ENCODE measurements at regions not wholly inside any gene's neighbourhood (a gene's known extent, or its start where the extent isn't known, plus 50 kb on each side); places are given as distances from the start of the nearest gene placed in this dataset.

- Mint-ChIP-seq H3K4me1 (ENCODE audit: low read depth, unreplicated experiment) (peaks cover 2% of the 10 kb centered on the region), H3K27me3 (ENCODE audit: low read depth, unreplicated experiment) (no peaks in the 10 kb centered on the region), H3K4me3 (ENCODE audit: unreplicated experiment) (no peak overlapping the region), H3K27ac (ENCODE audit: unreplicated experiment) (no peak overlapping the region), H3K36me3 (ENCODE audit: low read depth, unreplicated experiment) (no peaks in the 10 kb centered on the region), H3K9me3 (ENCODE audit: unreplicated experiment) (no peaks in the 10 kb centered on the region)
- H2AFZ ChIP-seq (ENCODE audit: low read depth, low read length): no peak overlapping the region
- H3K4me1 ChIP-seq (ENCODE audit: insufficient read depth, low read length): no peaks in the 10 kb centered on the region
- H3K27ac ChIP-seq (ENCODE audit: low read depth, low read length): no peak overlapping the region
- H3K79me2 ChIP-seq (ENCODE audit: insufficient read depth, low read length): no peaks in the 10 kb centered on the region
- no peaks in the 10 kb centered on the region for H3K27me3 ChIP-seq (ENCODE audit: insufficient read depth, low read length)
- no peak overlapping the region for H3K9ac ChIP-seq (ENCODE audit: low read length)
- H3K9me3 ChIP-seq (ENCODE audit: insufficient read depth, low read depth, low read length): no peaks in the 10 kb centered on the region
- DNase-seq (ENCODE audit: low read depth) (peak; percentile 13), FAIRE-seq (no peak)
- no peaks in the 10 kb centered on the region for H3K36me3 ChIP-seq (ENCODE audit: insufficient read depth, low read length)
- no peaks in the 10 kb centered on the region for H4K20me1 ChIP-seq (ENCODE audit: insufficient read depth, low read length)
- H3K4me2 ChIP-seq (ENCODE audit: low read length): no peak overlapping the region
- TF ChIP-seq EZH2 (IDR thresholded peaks at IDR 0.05; ENCODE audit: insufficient read depth, low read length) (no peak), CTCF (IDR thresholded peaks at IDR 0.05; ENCODE audit: insufficient read depth, low read depth, low read length) (no peak)
- no peak overlapping the region for H3K4me3 ChIP-seq (ENCODE audit: insufficient read depth, low read depth, low read length)
Measured at GRCh38 chr1:88311907-88312306, 372.2 kb upstream of the PKN2 start.

- no peak overlapping the region for H3K27ac Mint-ChIP-seq (ENCODE audit: unreplicated experiment)
- FAIRE-seq: no peak
- no peak overlapping the region for H2AFZ ChIP-seq (ENCODE audit: low read depth, low read length)
- H3K27me3 Mint-ChIP-seq (ENCODE audit: low read depth, unreplicated experiment): no peaks in the 10 kb centered on the region
- no peak overlapping the region for H3K9ac ChIP-seq (ENCODE audit: low read length)
- no peaks in the 10 kb centered on the region for H4K20me1 ChIP-seq (ENCODE audit: insufficient read depth, low read length)
- no peaks in the 10 kb centered on the region for H3K27me3 ChIP-seq (ENCODE audit: insufficient read depth, low read length)
- no peaks in the 10 kb centered on the region for H3K9me3 ChIP-seq (ENCODE audit: insufficient read depth, low read depth, low read length)
- no peaks in the 10 kb centered on the region for H3K36me3 Mint-ChIP-seq (ENCODE audit: low read depth, unreplicated experiment)
- TF ChIP-seq CTCF (IDR thresholded peaks at IDR 0.05; ENCODE audit: insufficient read depth, low read depth, low read length) (no peak), EZH2 (IDR thresholded peaks at IDR 0.05; ENCODE audit: insufficient read depth, low read length) (no peak)
- no peak for DNase-seq (ENCODE audit: low read depth)
- H3K4me1 ChIP-seq (ENCODE audit: insufficient read depth, low read length): no peaks in the 10 kb centered on the region
- H3K4me1 Mint-ChIP-seq (ENCODE audit: low read depth, unreplicated experiment): no peaks in the 10 kb centered on the region
- H3K36me3 ChIP-seq (ENCODE audit: insufficient read depth, low read length): no peaks in the 10 kb centered on the region
- H3K79me2 ChIP-seq (ENCODE audit: insufficient read depth, low read length): no peaks in the 10 kb centered on the region
- no peak overlapping the region for H3K4me3 ChIP-seq (ENCODE audit: insufficient read depth, low read depth, low read length)
- H3K4me2 ChIP-seq (ENCODE audit: low read length): no peak overlapping the region
- H3K27ac ChIP-seq (ENCODE audit: low read depth, low read length): no peak overlapping the region
- H3K4me3 Mint-ChIP-seq (ENCODE audit: unreplicated experiment): no peak overlapping the region
- no peaks in the 10 kb centered on the region for H3K9me3 Mint-ChIP-seq (ENCODE audit: unreplicated experiment)
Measured at GRCh38 chr1:88317396-88317795, 366.7 kb upstream of the PKN2 start.

GRCh38 chr1:88318740-88319139, 365.3 kb upstream of the PKN2 start:
- FAIRE-seq: no peak
- Mint-ChIP-seq H3K27me3 (ENCODE audit: low read depth, unreplicated experiment) (no peaks in the 10 kb centered on the region), H3K27ac (ENCODE audit: unreplicated experiment) (no peak overlapping the region), H3K9me3 (ENCODE audit: unreplicated experiment) (peaks cover 2% of the 10 kb centered on the region), H3K4me1 (ENCODE audit: low read depth, unreplicated experiment) (no peaks in the 10 kb centered on the region), H3K4me3 (ENCODE audit: unreplicated experiment) (no peak overlapping the region), H3K36me3 (ENCODE audit: low read depth, unreplicated experiment) (no peaks in the 10 kb centered on the region)
- DNase-seq (ENCODE audit: low read depth): no peak
- Histone ChIP-seq H3K4me3 (ENCODE audit: insufficient read depth, low read depth, low read length) (no peak overlapping the region), H3K4me1 (ENCODE audit: insufficient read depth, low read length) (no peaks in the 10 kb centered on the region), H3K9ac (ENCODE audit: low read length) (no peak overlapping the region), H3K27me3 (ENCODE audit: insufficient read depth, low read length) (no peaks in the 10 kb centered on the region), H2AFZ (ENCODE audit: low read depth, low read length) (no peak overlapping the region), H4K20me1 (ENCODE audit: insufficient read depth, low read length) (no peaks in the 10 kb centered on the region), H3K36me3 (ENCODE audit: insufficient read depth, low read length) (no peaks in the 10 kb centered on the region), H3K27ac (ENCODE audit: low read depth, low read length) (no peak overlapping the region), H3K4me2 (ENCODE audit: low read length) (no peak overlapping the region), H3K9me3 (ENCODE audit: insufficient read depth, low read depth, low read length) (no peaks in the 10 kb centered on the region), H3K79me2 (ENCODE audit: insufficient read depth, low read length) (no peaks in the 10 kb centered on the region)
- TF ChIP-seq EZH2 (IDR thresholded peaks at IDR 0.05; ENCODE audit: insufficient read depth, low read length) (no peak), CTCF (IDR thresholded peaks at IDR 0.05; ENCODE audit: insufficient read depth, low read depth, low read length) (no peak)
